Esophagus muscularis mucosa (tissue), 4 donors: ENCODE measurements at regions not wholly inside any gene's neighbourhood (a gene's known extent, or its start where the extent isn't known, plus 50 kb on each side); places are given as distances from the start of the nearest gene placed in this dataset.

Experiments
- DNase-seq: peaks from one replicate; pipeline ENCODE4 v3.0.0-alpha.2; 2017; ENCODE audit errors: extremely low spot score
- H3K27ac ChIP-seq, 4 donors: fragments of 200-600 bp; sonication (generic); replicated peaks in 1 of 4; 1 replicate in 3 of 4; 2 replicates in 1 of 4; pipeline ENCODE4 v1.5.1; 2016 to 2019; ENCODE audit warnings: mild to moderate bottlenecking in 1 of 4
- H3K27me3 ChIP-seq, 4 donors: fragments of 200-600 bp; sonication (generic); one replicate each; pipeline versions ENCODE4 v1.5.1 to v1.6.0; 2016 to 2019
- H3K36me3 ChIP-seq, 4 donors: fragments of 200-600 bp; sonication (generic); one replicate each; pipeline ENCODE4 v1.5.1; 2016 to 2019
- H3K4me1 ChIP-seq, 4 donors: fragments of 200-600 bp; sonication (generic); one replicate each; pipeline ENCODE4 v1.5.1; 2016 to 2019
- H3K4me3 ChIP-seq, 4 donors: fragments of 200-600 bp; sonication (generic); 1 replicate in 2 of 4; 2 replicates in 2 of 4; pipeline ENCODE4 v1.5.1; 2016 to 2019; ENCODE audit warnings: mild to moderate bottlenecking in 4 of 4, moderate library complexity in 1 of 4
- H3K9me3 ChIP-seq, 4 donors: fragments of 200-600 bp; sonication (generic); 1 replicate in 3 of 4; 2 replicates in 1 of 4; pipeline ENCODE4 v1.5.1; 2016 to 2019
- EP300 ChIP-seq: sonication (generic); formaldehyde crosslinking; IDR thresholded peaks from one replicate; pipeline ENCODE4 v1.6.1; 2017; ENCODE audit warnings: antibody characterized with exemption
- POLR2A ChIP-seq: fragments of 450-650 bp; IDR thresholded peaks from one replicate; pipeline ENCODE4 v1.6.1; 2017; ENCODE audit warnings: antibody characterized with exemption, moderate library complexity, mild to moderate bottlenecking, low read depth
- POLR2AphosphoS5 ChIP-seq, 2 donors: sonication (generic); formaldehyde crosslinking; IDR thresholded peaks; one replicate each; pipeline ENCODE4 v1.6.1; 2017; ENCODE audit warnings: antibody characterized with exemption in 2 of 2
- WGBS: methylation state at CpG from one replicate; pipeline ENCODE4 v1.1.5; 2018; 5-methylcytosine and 5-hydroxymethylcytosine counted together
- intact Hi-C: fragments of 100-400 bp; cut with DNase I; formaldehyde crosslinking; loops from one replicate; pipeline ENCODE4 v1.15.1; 2023
- TF ChIP-seq, protein P1 (sequence below), 3 experiments: fragments of 200-600 bp in 2 of 3; fragments of 450-650 bp in 1 of 3; sonication (generic) in 2 of 3; IDR thresholded peaks; one replicate each; pipeline ENCODE4 v1.5.1; 2017 to 2019; ENCODE audit warnings: antibody characterized with exemption in 3 of 3, mild to moderate bottlenecking in 2 of 3, moderate library complexity in 1 of 3

- intact Hi-C loops = no loop called here
- 73% methylated on average over 7 of the region's 7 CpGs for WGBS
- TF ChIP-seq, protein P1, sequence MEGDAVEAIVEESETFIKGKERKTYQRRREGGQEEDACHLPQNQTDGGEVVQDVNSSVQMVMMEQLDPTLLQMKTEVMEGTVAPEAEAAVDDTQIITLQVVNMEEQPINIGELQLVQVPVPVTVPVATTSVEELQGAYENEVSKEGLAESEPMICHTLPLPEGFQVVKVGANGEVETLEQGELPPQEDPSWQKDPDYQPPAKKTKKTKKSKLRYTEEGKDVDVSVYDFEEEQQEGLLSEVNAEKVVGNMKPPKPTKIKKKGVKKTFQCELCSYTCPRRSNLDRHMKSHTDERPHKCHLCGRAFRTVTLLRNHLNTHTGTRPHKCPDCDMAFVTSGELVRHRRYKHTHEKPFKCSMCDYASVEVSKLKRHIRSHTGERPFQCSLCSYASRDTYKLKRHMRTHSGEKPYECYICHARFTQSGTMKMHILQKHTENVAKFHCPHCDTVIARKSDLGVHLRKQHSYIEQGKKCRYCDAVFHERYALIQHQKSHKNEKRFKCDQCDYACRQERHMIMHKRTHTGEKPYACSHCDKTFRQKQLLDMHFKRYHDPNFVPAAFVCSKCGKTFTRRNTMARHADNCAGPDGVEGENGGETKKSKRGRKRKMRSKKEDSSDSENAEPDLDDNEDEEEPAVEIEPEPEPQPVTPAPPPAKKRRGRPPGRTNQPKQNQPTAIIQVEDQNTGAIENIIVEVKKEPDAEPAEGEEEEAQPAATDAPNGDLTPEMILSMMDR (IDR thresholded peaks at IDR 0.05) = no peak
- TF ChIP-seq POLR2A (no peak), POLR2AphosphoS5 (IDR thresholded peaks at IDR 0.05) (no peak), EP300 (no peak)
- no peak overlapping the region for H3K4me3 ChIP-seq
- no peaks in the 10 kb centered on the region for H3K27me3 ChIP-seq
- H3K36me3 ChIP-seq = no peaks in the 10 kb centered on the region
- no peaks in the 10 kb centered on the region for H3K4me1 ChIP-seq
- H3K27ac ChIP-seq = no peak overlapping the region
- no peak for DNase-seq
- no peaks in the 10 kb centered on the region for H3K9me3 ChIP-seq
Measured at GRCh38 chr11:82003671-82004515, 729.8 kb downstream of the FAM181B start.

- TF ChIP-seq POLR2A (no peak), EP300 (no peak), POLR2AphosphoS5 (IDR thresholded peaks at IDR 0.05) (no peak)
- TF ChIP-seq, protein P1 (IDR thresholded peaks at IDR 0.05) = no peak
- H3K9me3 ChIP-seq = no peaks in the 10 kb centered on the region
- no peaks in the 10 kb centered on the region for H3K27me3 ChIP-seq
- WGBS = 87% methylated on average over 8 of the region's 8 CpGs
- no peak overlapping the region for H3K27ac ChIP-seq
- H3K36me3 ChIP-seq = no peaks in the 10 kb centered on the region
- no peaks in the 10 kb centered on the region for H3K4me1 ChIP-seq
- H3K4me3 ChIP-seq = no peak overlapping the region
- DNase-seq = no peak
- intact Hi-C loops = no loop called here
Measured at GRCh38 chr11:82003024-82003423, 730.6 kb downstream of the FAM181B start.

GRCh38 chr11:81995889-81996288 is 737.8 kb downstream of the FAM181B start:
- WGBS = 54% methylated on average over 8 of the region's 8 CpGs
- H3K27ac ChIP-seq = no peak overlapping the region
- H3K27me3 ChIP-seq = peaks cover 0 to 5% (median 0%) of the 10 kb centered on the region in 4 donors
- no peaks in the 10 kb centered on the region for H3K9me3 ChIP-seq
- H3K4me3 ChIP-seq = no peak overlapping the region
- no peak for TF ChIP-seq EP300
- TF ChIP-seq, protein P1 (IDR thresholded peaks at IDR 0.05) = no peak
- no peak for TF ChIP-seq POLR2A
- no peak for TF ChIP-seq POLR2AphosphoS5 (IDR thresholded peaks at IDR 0.05)
- H3K4me1 ChIP-seq = no peaks in the 10 kb centered on the region
- H3K36me3 ChIP-seq = no peaks in the 10 kb centered on the region
- intact Hi-C loops = no loop called here
- DNase-seq = no peak

DNA sequence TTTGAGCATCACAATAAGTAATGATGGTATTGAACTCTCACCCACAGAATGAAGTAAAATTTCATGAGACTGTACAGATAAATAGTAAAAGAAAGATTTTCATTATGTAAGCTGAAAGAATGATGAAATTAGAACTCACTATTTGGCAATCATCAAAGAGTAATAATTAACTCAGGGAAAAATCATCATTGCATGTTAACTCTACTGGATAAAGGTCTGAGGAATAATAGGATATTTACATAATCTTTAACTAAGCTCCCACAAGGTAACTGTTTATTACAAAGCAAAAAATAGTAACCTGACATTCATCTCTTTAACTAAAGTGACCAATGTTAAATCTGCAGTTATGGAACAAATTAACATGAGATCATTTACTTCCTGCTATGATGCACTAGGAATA is 739.9 kb downstream of the FAM181B start:
- H3K27me3 ChIP-seq = peaks cover 0 to 5% (median 0%) of the 10 kb centered on the region in 4 donors
- no peak overlapping the region for H3K27ac ChIP-seq
- intact Hi-C loops = no loop called here
- no peaks in the 10 kb centered on the region for H3K4me1 ChIP-seq
- TF ChIP-seq EP300 (no peak), POLR2A (no peak), POLR2AphosphoS5 (IDR thresholded peaks at IDR 0.05) (no peak)
- TF ChIP-seq, protein P1 (IDR thresholded peaks at IDR 0.05) = no peak
- no peaks in the 10 kb centered on the region for H3K36me3 ChIP-seq
- H3K9me3 ChIP-seq = no peaks in the 10 kb centered on the region
- H3K4me3 ChIP-seq = no peak overlapping the region
- DNase-seq = no peak
